Gastrocnemius medialis (tissue), 4 donors: ENCODE measurements at regions not wholly inside any gene's neighbourhood (a gene's known extent, or its start where the extent isn't known, plus 50 kb on each side); places are given as distances from the start of the nearest gene placed in this dataset.
"Not testable (repeated sequence)": the region's sequence is repeated elsewhere in the genome, so short reads cannot be mapped to it uniquely, and the experiment has no call there.

Experiments
- ATAC-seq, 2 donors: fragments of 150-250 bp; one replicate each; pipeline ENCODE4 v1.9.1; 2016
- DNase-seq, 2 donors: peaks; one replicate each; pipeline ENCODE4 v3.0.0-alpha.2; 2019
- H3K27ac ChIP-seq, 4 donors: fragments of 200-600 bp; sonication (generic); 1 replicate in 1 of 4; 2 replicates in 3 of 4; pipeline ENCODE4 v1.5.1; 2016 to 2018; ENCODE audit warnings: mild to moderate bottlenecking in 2 of 4, moderate library complexity in 1 of 4
- H3K27me3 ChIP-seq, 3 donors: fragments of 200-600 bp; sonication (generic) in 2 of 3; 1 replicate in 1 of 3; 2 replicates in 2 of 3; pipeline versions ENCODE4 v1.5.1 to v1.6.0; 2016 to 2019; ENCODE audit warnings: mild to moderate bottlenecking in 1 of 3, moderate library complexity in 1 of 3
- H3K36me3 ChIP-seq, 2 donors: fragments of 200-600 bp; sonication (generic) in 1 of 2; one replicate each; pipeline ENCODE4 v1.5.1; 2017 to 2018
- H3K4me1 ChIP-seq, 2 donors: fragments of 200-600 bp; sonication (generic) in 1 of 2; one replicate each; pipeline ENCODE4 v1.5.1; 2016 to 2017; ENCODE audit warnings: mild to moderate bottlenecking in 2 of 2
- H3K4me3 ChIP-seq, 4 donors: fragments of 200-600 bp; sonication (generic) in 3 of 4; 1 replicate in 1 of 4; 2 replicates in 3 of 4; pipeline ENCODE4 v1.5.1; 2016 to 2019; ENCODE audit warnings: mild to moderate bottlenecking in 2 of 4
- H3K9me3 ChIP-seq, 3 donors: fragments of 200-600 bp; sonication (generic) in 2 of 3; 1 replicate in 1 of 3; 2 replicates in 2 of 3; pipeline ENCODE4 v1.5.1; 2016 to 2019
- CTCF ChIP-seq, 5 experiments: fragments of 450-650 bp in 3 of 5; fragments of 200-600 bp in 2 of 5; sonication (generic) in 2 of 5; IDR thresholded peaks in 4 of 5; conservative IDR thresholded peaks in 1 of 5; 1 replicate in 4 of 5; 2 replicates in 1 of 5; pipeline ENCODE4 v1.5.1; 2016 to 2019; ENCODE audit warnings: antibody characterized with exemption in 5 of 5, mild to moderate bottlenecking in 3 of 5, moderate library complexity in 3 of 5
- POLR2A ChIP-seq, 2 donors: fragments of 450-650 bp; IDR thresholded peaks; one replicate each; pipeline ENCODE4 v1.6.1; 2017; ENCODE audit warnings: antibody characterized with exemption in 2 of 2, mild to moderate bottlenecking in 2 of 2, moderate library complexity in 2 of 2
- in situ Hi-C, 4 donors: fragments of 200-750 bp; cut with MboI; loops; one replicate each; pipeline versions ENCODE4 v1.15.0 to v1.8.0; 2017; ENCODE audit warnings: low sequenced_read_pairs in 4 of 4
- intact Hi-C: fragments of 100-400 bp; cut with DNase I; formaldehyde crosslinking; loops from one replicate; pipeline ENCODE4 v1.15.1; 2023; ENCODE audit warnings: low total_unique reads

GRCh38 chr5:99478450-99478849 lies 549.6 kb upstream of the CHD1 start:
- H3K27me3 ChIP-seq, H3K27ac ChIP-seq, ATAC-seq, DNase-seq, H3K4me1 ChIP-seq, in situ Hi-C loops, H3K9me3 ChIP-seq, H3K4me3 ChIP-seq, H3K36me3 ChIP-seq, intact Hi-C loops: not testable (repeated sequence)

- not testable (repeated sequence) for H3K9me3 ChIP-seq, DNase-seq
Observed at GRCh38 chr5:99473328-99473727, 544.5 kb upstream of the CHD1 start.

GRCh38 chr5:99471726-99472125 lies 542.9 kb upstream of the CHD1 start:
- in situ Hi-C loops, DNase-seq, H3K27me3 ChIP-seq, H3K4me1 ChIP-seq, H3K4me3 ChIP-seq, H3K36me3 ChIP-seq, H3K27ac ChIP-seq, H3K9me3 ChIP-seq, intact Hi-C loops, ATAC-seq: not testable (repeated sequence)

More at GRCh38 chr5:99473328-99473727, 544.5 kb upstream of the CHD1 start:
- intact Hi-C loops, in situ Hi-C loops, H3K36me3 ChIP-seq, H3K27ac ChIP-seq, H3K4me3 ChIP-seq, H3K4me1 ChIP-seq, H3K27me3 ChIP-seq, ATAC-seq: not testable (repeated sequence)

GRCh38 chr5:99471178-99471577 lies 542.4 kb upstream of the CHD1 start:
- DNase-seq, H3K4me1 ChIP-seq, intact Hi-C loops, H3K9me3 ChIP-seq, H3K27ac ChIP-seq, H3K36me3 ChIP-seq, ATAC-seq, H3K27me3 ChIP-seq, in situ Hi-C loops, H3K4me3 ChIP-seq: not testable (repeated sequence)

GRCh38 chr5:99470636-99471035 lies 541.8 kb upstream of the CHD1 start:
- not testable (repeated sequence) for DNase-seq

GRCh38 chr5:99460701-99461100 lies 531.9 kb upstream of the CHD1 start:
- in situ Hi-C loops, result no loop called here
- Histone ChIP-seq H3K4me1 (no peaks in the 10 kb centered on the region), H3K9me3 (no peaks in the 10 kb centered on the region), H3K4me3 (no peak overlapping the region), H3K27me3 (no peaks in the 10 kb centered on the region), H3K27ac (no peak overlapping the region), H3K36me3 (no peaks in the 10 kb centered on the region)
- TF ChIP-seq CTCF (IDR thresholded peaks at IDR 0.05 in 4 of 5, conservative IDR thresholded peaks at IDR 0.05 in 1 of 5) (no peak), POLR2A (IDR thresholded peaks at IDR 0.05) (no peak)
- ATAC-seq (no peak), DNase-seq (no peak)
- intact Hi-C loops, result no loop called here

More at GRCh38 chr5:99470636-99471035, 541.8 kb upstream of the CHD1 start:
- ATAC-seq, H3K27ac ChIP-seq, H3K4me1 ChIP-seq, in situ Hi-C loops, H3K9me3 ChIP-seq, H3K4me3 ChIP-seq, H3K36me3 ChIP-seq, intact Hi-C loops, H3K27me3 ChIP-seq: not testable (repeated sequence)

- in situ Hi-C loops (no loop called here), intact Hi-C loops (no loop called here)
Observed at GRCh38 chr5:99453196-99453595, 524.4 kb upstream of the CHD1 start.

More at GRCh38 chr5:99453196-99453595, 524.4 kb upstream of the CHD1 start:
- Histone ChIP-seq H3K9me3 (no peaks in the 10 kb centered on the region), H3K27me3 (no peaks in the 10 kb centered on the region), H3K4me1 (no peaks in the 10 kb centered on the region), H3K27ac (no peak overlapping the region), H3K4me3 (no peak overlapping the region), H3K36me3 (no peaks in the 10 kb centered on the region)
- TF ChIP-seq CTCF (IDR thresholded peaks at IDR 0.05 in 4 of 5, conservative IDR thresholded peaks at IDR 0.05 in 1 of 5) (no peak), POLR2A (IDR thresholded peaks at IDR 0.05) (no peak)
- DNase-seq (no peak), ATAC-seq (no peak)
